Frontal cortex (tissue), 3 donors: ENCODE measurements at regions not wholly inside any gene's neighbourhood (a gene's known extent, or its start where the extent isn't known, plus 50 kb on each side); places are given as distances from the start of the nearest gene placed in this dataset.

ENCODE experiments used
- DNase-seq, 2 donors: peaks; one replicate each; pipeline ENCODE4 v3.0.0; 2012; ENCODE audit warnings: low spot score in 2 of 2
- FAIRE-seq: peaks from 2 replicates; lab custom pipeline; 2012; peaks lifted over from hg19 to GRCh38; lab: Jason Lieb, UNC
- donor health status: control.
- donor health status: control.
- donor health status: control.

GRCh38 chr3:16658004-16658924 is 53.0 kb upstream of the DAZL start:
- DNase-seq (no peak), FAIRE-seq (no peak)

GRCh38 chr3:16658925-16659793 is 53.9 kb upstream of the DAZL start:
- FAIRE-seq: no peak
- DNase-seq: no peak

- FAIRE-seq (no peak), DNase-seq (no peak)
Observed at GRCh38 chr3:16663854-16664712, 58.9 kb upstream of the DAZL start.

GRCh38 chr3:16665282-16665741 is 60.1 kb upstream of the DAZL start:
- DNase-seq (no peak), FAIRE-seq (no peak)

GRCh38 chr3:16666206-16666605 is 61.0 kb upstream of the DAZL start:
- DNase-seq (no peak), FAIRE-seq (no peak)

- FAIRE-seq (no peak), DNase-seq (no peak)
Observed at GRCh38 chr3:16667633-16668032, 62.4 kb upstream of the DAZL start.

GRCh38 chr3:16668776-16669545 is 63.7 kb upstream of the DAZL start:
- no peak for FAIRE-seq
- no peak for DNase-seq

- no peak for DNase-seq
- no peak for FAIRE-seq
Observed at GRCh38 chr3:16670191-16670590, 65.0 kb upstream of the DAZL start.

- FAIRE-seq (no peak), DNase-seq (no peak)
Observed at GRCh38 chr3:16671690-16672089, 66.5 kb upstream of the DAZL start.

GRCh38 chr3:16673530-16673929 is 68.3 kb upstream of the DAZL start:
- peak; percentile 89 for FAIRE-seq
- no peak for DNase-seq

- DNase-seq (no peak), FAIRE-seq (no peak)
Observed at GRCh38 chr3:16675805-16676204, 70.6 kb upstream of the DAZL start.

GRCh38 chr3:16686679-16687078 is 81.5 kb upstream of the DAZL start:
- no peak for FAIRE-seq
- no peak for DNase-seq

GRCh38 chr3:16687221-16687620 is 82.0 kb upstream of the DAZL start:
- FAIRE-seq (no peak), DNase-seq (no peak)

- no peak for DNase-seq
- FAIRE-seq: no peak
Observed at GRCh38 chr3:16692486-16693344, 87.5 kb upstream of the DAZL start.

- DNase-seq (no peak), FAIRE-seq (no peak)
Observed at GRCh38 chr3:16693820-16694219, 88.6 kb upstream of the DAZL start.

GRCh38 chr3:16695710-16696109 is 90.5 kb upstream of the DAZL start:
- FAIRE-seq (no peak), DNase-seq (no peak)

GRCh38 chr3:16697443-16698147 is 92.4 kb upstream of the DAZL start:
- DNase-seq (no peak), FAIRE-seq (no peak)

GRCh38 chr3:16700651-16701050 is 95.4 kb upstream of the DAZL start:
- no peak for DNase-seq
- FAIRE-seq: no peak
